ENCODE measurements at regions not wholly inside any gene's neighbourhood (a gene's known extent, or its start where the extent isn't known, plus 50 kb on each side); places are given as distances from the start of the nearest gene placed in this dataset.

DNA sequence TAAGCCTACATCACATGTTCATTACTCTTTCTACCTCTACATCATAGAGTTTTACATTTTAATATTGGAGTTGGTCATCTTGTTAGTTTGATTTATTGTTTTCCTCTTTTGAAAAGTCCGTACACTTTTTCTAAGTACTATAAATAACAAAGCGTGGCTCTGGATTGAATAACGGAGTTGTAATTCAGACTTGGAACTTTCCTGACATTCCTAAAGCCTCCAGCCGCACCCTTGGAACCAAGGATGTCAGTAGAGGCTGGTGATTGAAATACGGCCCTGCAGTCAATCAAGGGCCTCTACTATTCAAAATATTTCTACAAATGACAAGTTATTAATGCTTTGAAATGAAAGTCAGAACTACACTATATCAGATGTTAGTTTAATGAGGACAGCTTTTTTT is 301.9 kb upstream of the TBX18 start:
- intact Hi-C loops (cut with micrococcal nuclease): no loop called here

DNA sequence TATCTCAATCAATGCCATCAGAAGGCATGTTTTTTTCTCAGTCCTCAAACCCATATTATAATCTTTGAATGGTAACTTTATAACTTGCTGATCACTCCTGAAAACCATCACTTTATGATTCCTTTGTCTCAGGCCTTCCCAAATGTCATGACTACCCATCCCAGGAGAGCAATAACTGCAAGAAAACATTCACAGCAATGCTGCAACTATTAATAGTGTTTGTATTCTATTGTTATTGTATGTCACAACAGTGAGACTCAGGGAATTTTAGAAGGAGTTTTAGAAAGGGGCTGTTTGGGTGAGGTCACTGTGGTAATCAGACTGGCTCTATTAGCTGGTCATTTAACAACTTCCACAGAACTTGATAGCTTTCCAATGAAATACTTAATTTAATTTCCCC is 301.4 kb upstream of the TBX18 start:
- Mint-ChIP-seq H3K36me3 (no peaks in the 10 kb centered on the region), H3K9me3 (peaks cover 0 to 8% (median 3%) of the 10 kb centered on the region in 7 donors), H3K4me1 (no peaks in the 10 kb centered on the region), H3K4me3 (no peak overlapping the region), H3K27me3 (ENCODE audit: low read depth in 3 of 3) (peaks cover 2 to 5% (median 4%) of the 10 kb centered on the region in 3 donors), H3K27ac (no peak overlapping the region)
- TF ChIP-seq, protein P1, sequence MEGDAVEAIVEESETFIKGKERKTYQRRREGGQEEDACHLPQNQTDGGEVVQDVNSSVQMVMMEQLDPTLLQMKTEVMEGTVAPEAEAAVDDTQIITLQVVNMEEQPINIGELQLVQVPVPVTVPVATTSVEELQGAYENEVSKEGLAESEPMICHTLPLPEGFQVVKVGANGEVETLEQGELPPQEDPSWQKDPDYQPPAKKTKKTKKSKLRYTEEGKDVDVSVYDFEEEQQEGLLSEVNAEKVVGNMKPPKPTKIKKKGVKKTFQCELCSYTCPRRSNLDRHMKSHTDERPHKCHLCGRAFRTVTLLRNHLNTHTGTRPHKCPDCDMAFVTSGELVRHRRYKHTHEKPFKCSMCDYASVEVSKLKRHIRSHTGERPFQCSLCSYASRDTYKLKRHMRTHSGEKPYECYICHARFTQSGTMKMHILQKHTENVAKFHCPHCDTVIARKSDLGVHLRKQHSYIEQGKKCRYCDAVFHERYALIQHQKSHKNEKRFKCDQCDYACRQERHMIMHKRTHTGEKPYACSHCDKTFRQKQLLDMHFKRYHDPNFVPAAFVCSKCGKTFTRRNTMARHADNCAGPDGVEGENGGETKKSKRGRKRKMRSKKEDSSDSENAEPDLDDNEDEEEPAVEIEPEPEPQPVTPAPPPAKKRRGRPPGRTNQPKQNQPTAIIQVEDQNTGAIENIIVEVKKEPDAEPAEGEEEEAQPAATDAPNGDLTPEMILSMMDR (IDR thresholded peaks at IDR 0.05): no peak
- intact Hi-C loops (cut with micrococcal nuclease): no loop called here
- Histone ChIP-seq H2AFZ (ENCODE audit: insufficient read depth, low read depth, low read length, poor library complexity, severe bottlenecking) (no peak overlapping the region), H3K9ac (ENCODE audit: insufficient read depth, low read length, poor library complexity, severe bottlenecking) (no peak overlapping the region), H3K9me3 (replicated peaks in 1 of 2; ENCODE audit: control insufficient read depth in 1 of 2, insufficient read depth in 1 of 2, low read length in 2 of 2) (no peaks in the 10 kb centered on the region), H3K27me3 (ENCODE audit: control insufficient read depth in 2 of 2, insufficient read depth in 2 of 2, low read length in 2 of 2) (no peaks in the 10 kb centered on the region), H4K20me1 (ENCODE audit: insufficient read depth, low read length) (no peaks in the 10 kb centered on the region), H3K79me2 (ENCODE audit: insufficient read depth, low read length) (no peaks in the 10 kb centered on the region), H3K27ac (ENCODE audit: low read depth in 1 of 2, low read length in 2 of 2) (no peak overlapping the region), H3K4me2 (replicated peaks; ENCODE audit: extremely low read depth, low read length, poor library complexity, severe bottlenecking) (no peak overlapping the region), H3K4me3 (replicated peaks in 1 of 3; ENCODE audit: low read depth in 2 of 3, low read length in 3 of 3) (no peak overlapping the region), H3K36me3 (replicated peaks in 1 of 2; ENCODE audit: control insufficient read depth in 1 of 2, insufficient read depth in 2 of 2, low read length in 2 of 2) (no peaks in the 10 kb centered on the region), H3K4me1 (ENCODE audit: control insufficient read depth in 1 of 2, insufficient read depth in 2 of 2, low read length in 2 of 2) (no peaks in the 10 kb centered on the region)
- DNase-seq: no peak

More for the DNA sequence above, 301.9 kb upstream of the TBX18 start:
- H3K9me3 Mint-ChIP-seq: peaks cover 0 to 11% (median 3%) of the 10 kb centered on the region in 7 donors
- Histone ChIP-seq H3K36me3 (replicated peaks in 1 of 2; ENCODE audit: control insufficient read depth in 1 of 2, insufficient read depth in 2 of 2, low read length in 2 of 2) (no peaks in the 10 kb centered on the region), H4K20me1 (ENCODE audit: insufficient read depth, low read length) (no peaks in the 10 kb centered on the region), H3K4me1 (ENCODE audit: control insufficient read depth in 1 of 2, insufficient read depth in 2 of 2, low read length in 2 of 2) (no peaks in the 10 kb centered on the region), H3K79me2 (ENCODE audit: insufficient read depth, low read length) (no peaks in the 10 kb centered on the region), H3K4me3 (replicated peaks in 1 of 3; ENCODE audit: low read depth in 2 of 3, low read length in 3 of 3) (no peak overlapping the region), H3K27me3 (ENCODE audit: control insufficient read depth in 2 of 2, insufficient read depth in 2 of 2, low read length in 2 of 2) (no peaks in the 10 kb centered on the region), H3K9me3 (replicated peaks in 1 of 2; ENCODE audit: control insufficient read depth in 1 of 2, insufficient read depth in 1 of 2, low read length in 2 of 2) (no peaks in the 10 kb centered on the region), H3K27ac (ENCODE audit: low read depth in 1 of 2, low read length in 2 of 2) (no peak overlapping the region), H3K9ac (ENCODE audit: insufficient read depth, low read length, poor library complexity, severe bottlenecking) (no peak overlapping the region), H3K4me2 (replicated peaks; ENCODE audit: extremely low read depth, low read length, poor library complexity, severe bottlenecking) (no peak overlapping the region), H2AFZ (ENCODE audit: insufficient read depth, low read depth, low read length, poor library complexity, severe bottlenecking) (no peak overlapping the region)
- TF ChIP-seq, protein P1 (IDR thresholded peaks at IDR 0.05): no peak
- no peak overlapping the region for H3K4me3 Mint-ChIP-seq
- DNase-seq: no peak
- no peaks in the 10 kb centered on the region for H3K4me1 Mint-ChIP-seq
- H3K36me3 Mint-ChIP-seq: no peaks in the 10 kb centered on the region
- H3K27me3 Mint-ChIP-seq (ENCODE audit: low read depth in 3 of 3): peaks cover 2 to 4% (median 3%) of the 10 kb centered on the region in 3 donors
- WGBS (ENCODE audit: insufficient coverage): 20% methylated on average over 2 of the region's 5 CpGs
- no peak overlapping the region for H3K27ac Mint-ChIP-seq

Data from CD14-positive monocyte (primary cell).